GM10248 (cell line): ENCODE measurements at regions not wholly inside any gene's neighbourhood (a gene's known extent, or its start where the extent isn't known, plus 50 kb on each side); places are given as distances from the start of the nearest gene placed in this dataset.

Experiments used
- CTCF ChIA-PET: fragments of 300-600 bp; sonication (Branson Sonifier 250); formaldehyde crosslinking; extraction: SDS; loops from one replicate; lab custom pipeline; 2021; ENCODE audit warnings: antibody characterized with exemption; lab: Yijun Ruan, JAX
- POLR2A ChIA-PET: fragments of 350-650 bp; sonication (Branson Sonifier 250); formaldehyde crosslinking; extraction: SDS; loops from one replicate; lab custom pipeline; 2020; ENCODE audit warnings: antibody characterized with exemption; lab: Yijun Ruan, JAX
- DNase-seq: peaks from one replicate; pipeline ENCODE4 v3.0.0; 2012; ENCODE audit errors: extremely low spot score
- TF ChIP-seq, protein P1 (sequence below): IDR thresholded peaks from 2 replicates; pipeline ENCODE4 v1.5.1; 2012; ENCODE audit warnings: mild to moderate bottlenecking, low read depth; ENCODE audit errors: extremely low read depth, missing control alignments, control extremely low read depth

GRCh38 chr17:71423871-71424546 lies 696.8 kb upstream of the SOX9 start:
- TF ChIP-seq, protein P1, sequence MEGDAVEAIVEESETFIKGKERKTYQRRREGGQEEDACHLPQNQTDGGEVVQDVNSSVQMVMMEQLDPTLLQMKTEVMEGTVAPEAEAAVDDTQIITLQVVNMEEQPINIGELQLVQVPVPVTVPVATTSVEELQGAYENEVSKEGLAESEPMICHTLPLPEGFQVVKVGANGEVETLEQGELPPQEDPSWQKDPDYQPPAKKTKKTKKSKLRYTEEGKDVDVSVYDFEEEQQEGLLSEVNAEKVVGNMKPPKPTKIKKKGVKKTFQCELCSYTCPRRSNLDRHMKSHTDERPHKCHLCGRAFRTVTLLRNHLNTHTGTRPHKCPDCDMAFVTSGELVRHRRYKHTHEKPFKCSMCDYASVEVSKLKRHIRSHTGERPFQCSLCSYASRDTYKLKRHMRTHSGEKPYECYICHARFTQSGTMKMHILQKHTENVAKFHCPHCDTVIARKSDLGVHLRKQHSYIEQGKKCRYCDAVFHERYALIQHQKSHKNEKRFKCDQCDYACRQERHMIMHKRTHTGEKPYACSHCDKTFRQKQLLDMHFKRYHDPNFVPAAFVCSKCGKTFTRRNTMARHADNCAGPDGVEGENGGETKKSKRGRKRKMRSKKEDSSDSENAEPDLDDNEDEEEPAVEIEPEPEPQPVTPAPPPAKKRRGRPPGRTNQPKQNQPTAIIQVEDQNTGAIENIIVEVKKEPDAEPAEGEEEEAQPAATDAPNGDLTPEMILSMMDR, result no peak
- no peak for DNase-seq
- ChIA-PET CTCF (no interaction called here), POLR2A (no interaction called here)

DNA sequence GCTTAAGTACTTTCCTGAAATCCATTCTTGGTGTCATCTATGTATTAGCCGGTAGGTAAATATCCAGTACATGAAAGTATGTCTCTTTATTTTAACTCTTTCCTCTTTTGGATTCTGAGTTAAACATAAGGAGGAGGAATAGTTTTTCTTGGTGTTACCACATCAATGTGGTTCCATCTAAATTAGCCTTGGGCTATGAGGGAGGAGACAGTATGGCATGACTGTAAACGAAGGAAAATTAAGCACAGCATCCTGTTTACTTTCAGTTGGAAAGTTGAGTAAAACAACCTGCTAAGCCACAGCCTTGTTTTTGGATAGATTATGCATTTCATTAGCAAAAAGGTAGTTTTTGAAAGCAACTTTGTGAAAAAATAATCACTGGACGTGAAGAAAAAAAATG lies 693.0 kb upstream of the SOX9 start:
- no peak for DNase-seq
- POLR2A ChIA-PET, result no interaction called here
- CTCF ChIA-PET, result no interaction called here
- TF ChIP-seq, protein P1, result no peak

- POLR2A ChIA-PET, result no interaction called here
- CTCF ChIA-PET, result no interaction called here
- no peak for DNase-seq
Observed at GRCh38 chr17:71428897-71429296, 691.9 kb upstream of the SOX9 start.

DNA sequence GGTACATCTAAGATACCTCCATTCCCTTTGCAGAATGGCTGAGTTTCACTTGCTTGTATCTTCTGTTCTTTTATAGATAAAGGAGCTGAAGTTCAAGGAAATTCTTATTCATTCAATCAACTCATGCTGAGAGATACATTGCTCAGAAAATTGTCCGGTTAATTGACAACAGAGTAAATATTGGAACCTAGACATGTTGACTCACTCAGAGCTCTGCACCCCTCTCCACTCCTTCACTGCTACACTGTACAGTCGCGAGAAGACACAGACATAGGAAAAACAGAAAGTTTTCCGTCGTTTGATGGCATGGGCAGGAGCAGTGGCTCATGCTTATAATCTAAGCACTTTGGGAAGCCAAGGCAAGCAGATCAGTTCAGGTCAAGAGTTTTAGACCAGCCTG lies 690.5 kb upstream of the SOX9 start:
- no peak for DNase-seq
- TF ChIP-seq, protein P1, result no peak
- ChIA-PET CTCF (no interaction called here), POLR2A (no interaction called here)

More at GRCh38 chr17:71428897-71429296, 691.9 kb upstream of the SOX9 start:
- TF ChIP-seq, protein P1, result no peak

GRCh38 chr17:71431146-71431545 lies 689.7 kb upstream of the SOX9 start:
- ChIA-PET POLR2A (no interaction called here), CTCF (no interaction called here)
- TF ChIP-seq, protein P1, result no peak
- no peak for DNase-seq

- ChIA-PET POLR2A (no interaction called here), CTCF (no interaction called here)
- DNase-seq, result no peak
- TF ChIP-seq, protein P1, result no peak
Observed at GRCh38 chr17:71432378-71433315, 688.2 kb upstream of the SOX9 start.
